GM04503 (cell line): ENCODE measurements at regions not wholly inside any gene's neighbourhood (a gene's known extent, or its start where the extent isn't known, plus 50 kb on each side); places are given as distances from the start of the nearest gene placed in this dataset.
A peak's percentile ranks its signal among the peaks of the same experiment; 100 is the strongest.

Experiments
- DNase-seq: peaks from one replicate; pipeline ENCODE4 v3.0.0-alpha.2; 2012; ENCODE audit warnings: low read depth

GRCh38 chr6:156725712-156726111 lies 51.5 kb upstream of the ARID1B start:
- no peak for DNase-seq

- DNase-seq = no peak
Measured at GRCh38 chr6:156720691-156721685, 56.2 kb upstream of the ARID1B start.

GRCh38 chr6:156719720-156720563 lies 57.2 kb upstream of the ARID1B start:
- peak; percentile 46 for DNase-seq

- no peak for DNase-seq
Measured at GRCh38 chr6:156719395-156719719, 57.8 kb upstream of the ARID1B start.

- DNase-seq = peak; percentile 34
Measured at GRCh38 chr6:156718647-156719394, 58.4 kb upstream of the ARID1B start.

- no peak for DNase-seq
Measured at GRCh38 chr6:156717542-156717941, 59.6 kb upstream of the ARID1B start.

- no peak for DNase-seq
Measured at GRCh38 chr6:156715839-156716238, 61.3 kb upstream of the ARID1B start.

- DNase-seq = no peak
Measured at GRCh38 chr6:156713548-156713947, 63.6 kb upstream of the ARID1B start.

- DNase-seq = no peak
Measured at GRCh38 chr6:156710479-156710878, 66.7 kb upstream of the ARID1B start.

- DNase-seq = no peak
Measured at GRCh38 chr6:156707818-156708217, 69.4 kb upstream of the ARID1B start.

- no peak for DNase-seq
Measured at GRCh38 chr6:156703719-156704118, 73.5 kb upstream of the ARID1B start.

GRCh38 chr6:156701966-156702365 lies 75.2 kb upstream of the ARID1B start:
- DNase-seq = no peak

GRCh38 chr6:156700440-156701057 lies 76.6 kb upstream of the ARID1B start:
- DNase-seq = no peak

- no peak for DNase-seq
Measured at GRCh38 chr6:156699935-156700334, 77.2 kb upstream of the ARID1B start.

GRCh38 chr6:156699017-156699421 lies 78.2 kb upstream of the ARID1B start:
- DNase-seq = no peak

GRCh38 chr6:156698239-156699016 lies 78.8 kb upstream of the ARID1B start:
- no peak for DNase-seq

- no peak for DNase-seq
Measured at GRCh38 chr6:156697225-156697830, 79.8 kb upstream of the ARID1B start.

GRCh38 chr6:156695742-156696141 lies 81.4 kb upstream of the ARID1B start:
- no peak for DNase-seq

GRCh38 chr6:156694679-156695078 lies 82.5 kb upstream of the ARID1B start:
- DNase-seq = no peak

- no peak for DNase-seq
Measured at GRCh38 chr6:156691018-156691417, 86.2 kb upstream of the ARID1B start.

- no peak for DNase-seq
Measured at GRCh38 chr6:156689656-156690055, 87.5 kb upstream of the ARID1B start.
